H1 (cell line): ENCODE measurements at regions not wholly inside any gene's neighbourhood (a gene's known extent, or its start where the extent isn't known, plus 50 kb on each side); places are given as distances from the start of the nearest gene placed in this dataset.

Experiments used
- CHD7 ChIP-seq: fragments of 300-600 bp; sonication (generic); IDR thresholded peaks from 2 replicates; pipeline ENCODE4 v1.7.1; 2012; ENCODE audit warnings: low read length, moderate library complexity, mild to moderate bottlenecking, inconsistent platforms; ENCODE audit not compliant: insufficient replicate concordance
- GTF2F1 ChIP-seq: IDR thresholded peaks from 2 replicates; pipeline ENCODE4 v1.6.1; 2012; ENCODE audit warnings: low read depth, low read length, improper control_type of control experiment, borderline replicate concordance
- JUND ChIP-seq: IDR thresholded peaks from 2 replicates; pipeline ENCODE4 v1.6.1; 2011; ENCODE audit warnings: mild to moderate bottlenecking, improper control_type of control experiment, low read length
- KDM4A ChIP-seq: IDR thresholded peaks from one replicate; pipeline ENCODE4 v1.7.1; 2012; ENCODE audit warnings: low read depth, mild to moderate bottlenecking, moderate library complexity, low read length, inconsistent platforms; ENCODE audit not compliant: severe bottlenecking
- NANOG ChIP-seq: IDR thresholded peaks from 2 replicates; pipeline ENCODE4 v1.6.1; 2011; ENCODE audit warnings: low read length, low read depth, mild to moderate bottlenecking, inconsistent platforms; ENCODE audit not compliant: insufficient read depth, poor library complexity, severe bottlenecking
- NRF1 ChIP-seq: IDR thresholded peaks from 2 replicates; pipeline ENCODE4 v1.6.1; 2011; ENCODE audit warnings: mild to moderate bottlenecking, low read depth, low read length, improper control_type of control experiment
- PHF8 ChIP-seq: fragments of 200-600 bp; sonication (generic); conservative IDR thresholded peaks from 2 replicates; pipeline ENCODE4 v1.7.1; 2012; ENCODE audit warnings: low read depth, mild to moderate bottlenecking, inconsistent platforms, low read length, moderate library complexity
- RAD21 ChIP-seq, 2 experiments: IDR thresholded peaks in 1 of 2; conservative IDR thresholded peaks in 1 of 2; 2 replicates each; pipeline ENCODE4 v1.6.1; 2011; ENCODE audit warnings: low read depth in 2 of 2, low read length in 2 of 2, improper control_type of control experiment in 1 of 2, inconsistent platforms in 1 of 2, mild to moderate bottlenecking in 1 of 2, moderate library complexity in 1 of 2
- RXRA ChIP-seq: IDR thresholded peaks from 2 replicates; pipeline ENCODE4 v1.6.1; 2011; ENCODE audit warnings: low read depth, mild to moderate bottlenecking, low read length, moderate library complexity; ENCODE audit not compliant: insufficient read depth
- SIRT6 ChIP-seq: IDR thresholded peaks from one replicate; pipeline ENCODE4 v1.7.1; 2012; ENCODE audit warnings: low read length, inconsistent platforms
- TBP ChIP-seq: IDR thresholded peaks from 2 replicates; pipeline ENCODE4 v1.6.1; 2011; ENCODE audit warnings: low read depth, low read length, improper control_type of control experiment
- TCF12 ChIP-seq: IDR thresholded peaks from 2 replicates; pipeline ENCODE4 v1.6.1; 2011; ENCODE audit warnings: low read depth, mild to moderate bottlenecking, low read length
- TEAD4 ChIP-seq: IDR thresholded peaks from 2 replicates; pipeline ENCODE4 v1.6.1; 2012; ENCODE audit warnings: low read depth, low read length, inconsistent platforms, mixed read lengths

DNA sequence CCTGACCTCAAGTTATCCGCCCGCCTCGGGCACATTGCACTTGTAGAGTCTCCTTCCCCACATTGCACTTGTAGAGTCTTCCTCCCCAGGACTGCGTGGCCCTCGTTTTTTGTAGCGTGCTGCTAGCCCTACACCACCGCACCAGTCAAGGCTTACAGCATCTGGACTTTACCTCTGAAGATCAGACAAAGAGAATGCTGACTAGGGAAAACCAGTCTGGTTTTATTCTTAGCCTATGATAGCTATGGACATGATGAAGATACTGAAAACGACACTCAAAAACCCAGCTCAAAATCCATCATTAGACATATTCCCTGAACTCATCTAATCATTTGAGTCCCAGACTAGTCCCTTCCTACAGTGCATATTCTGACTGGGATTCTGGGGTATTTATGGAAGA lies 71.9 kb upstream of the AKR1E2 start (continued):
- no peak for TF ChIP-seq CHD7
- TF ChIP-seq GTF2F1, result no peak
- TF ChIP-seq NRF1, result no peak
- TF ChIP-seq RXRA, result no peak
- no peak for TF ChIP-seq KDM4A
- TF ChIP-seq TEAD4, result no peak
- TF ChIP-seq NANOG, result no peak
- TF ChIP-seq PHF8, result no peak
- TF ChIP-seq RAD21 (IDR thresholded peaks at IDR 0.05 in 1 of 2, conservative IDR thresholded peaks at IDR 0.05 in 1 of 2; ENCODE audit: low read depth in 2 of 2, low read length in 2 of 2), result no peak
- TF ChIP-seq SIRT6, result no peak
- no peak for TF ChIP-seq TCF12
- TF ChIP-seq JUND, result no peak
- no peak for TF ChIP-seq TBP
